HL-60 (cell line): ENCODE measurements at regions not wholly inside any gene's neighbourhood (a gene's known extent, or its start where the extent isn't known, plus 50 kb on each side); places are given as distances from the start of the nearest gene placed in this dataset.

Experiments used
- GABPA ChIP-seq: IDR thresholded peaks from 2 replicates; pipeline ENCODE4 v1.6.1; 2012; ENCODE audit warnings: low read depth
- POLR2AphosphoS5 ChIP-seq: IDR thresholded peaks from 2 replicates; pipeline ENCODE4 v1.6.1; 2012; ENCODE audit warnings: low read depth
- TF ChIP-seq, protein P1 (sequence below): IDR thresholded peaks from one replicate; pipeline ENCODE4 v1.5.1; 2011; ENCODE audit warnings: low read length, control low read depth, inconsistent platforms; ENCODE audit not compliant: insufficient read depth
- TF ChIP-seq, protein P2 (sequence below): IDR thresholded peaks from 2 replicates; pipeline ENCODE4 v1.6.1; 2012; ENCODE audit warnings: low read depth; ENCODE audit not compliant: insufficient replicate concordance

DNA sequence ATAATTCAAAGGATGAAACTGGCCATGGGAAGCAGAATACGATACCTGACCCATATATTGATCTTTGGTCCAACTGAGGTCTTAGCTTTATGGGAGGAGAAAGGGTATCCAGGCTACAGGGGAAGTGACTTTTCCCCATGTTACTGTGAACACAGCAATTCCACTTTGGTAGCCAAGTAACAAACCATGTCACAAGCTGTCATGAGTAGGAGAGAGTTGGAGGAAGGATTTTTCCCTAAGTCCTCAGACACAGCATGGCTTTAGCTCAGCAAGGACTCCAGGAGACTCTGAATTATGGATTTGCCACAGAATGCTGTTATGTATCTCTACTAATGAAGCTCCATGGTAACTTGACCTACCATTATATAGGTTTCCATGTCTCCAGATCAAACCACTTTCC is 56.5 kb upstream of the GNAO1 start:
- TF ChIP-seq, protein P1, sequence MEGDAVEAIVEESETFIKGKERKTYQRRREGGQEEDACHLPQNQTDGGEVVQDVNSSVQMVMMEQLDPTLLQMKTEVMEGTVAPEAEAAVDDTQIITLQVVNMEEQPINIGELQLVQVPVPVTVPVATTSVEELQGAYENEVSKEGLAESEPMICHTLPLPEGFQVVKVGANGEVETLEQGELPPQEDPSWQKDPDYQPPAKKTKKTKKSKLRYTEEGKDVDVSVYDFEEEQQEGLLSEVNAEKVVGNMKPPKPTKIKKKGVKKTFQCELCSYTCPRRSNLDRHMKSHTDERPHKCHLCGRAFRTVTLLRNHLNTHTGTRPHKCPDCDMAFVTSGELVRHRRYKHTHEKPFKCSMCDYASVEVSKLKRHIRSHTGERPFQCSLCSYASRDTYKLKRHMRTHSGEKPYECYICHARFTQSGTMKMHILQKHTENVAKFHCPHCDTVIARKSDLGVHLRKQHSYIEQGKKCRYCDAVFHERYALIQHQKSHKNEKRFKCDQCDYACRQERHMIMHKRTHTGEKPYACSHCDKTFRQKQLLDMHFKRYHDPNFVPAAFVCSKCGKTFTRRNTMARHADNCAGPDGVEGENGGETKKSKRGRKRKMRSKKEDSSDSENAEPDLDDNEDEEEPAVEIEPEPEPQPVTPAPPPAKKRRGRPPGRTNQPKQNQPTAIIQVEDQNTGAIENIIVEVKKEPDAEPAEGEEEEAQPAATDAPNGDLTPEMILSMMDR = no peak
- TF ChIP-seq POLR2AphosphoS5 (no peak), GABPA (no peak)
- TF ChIP-seq, protein P2, sequence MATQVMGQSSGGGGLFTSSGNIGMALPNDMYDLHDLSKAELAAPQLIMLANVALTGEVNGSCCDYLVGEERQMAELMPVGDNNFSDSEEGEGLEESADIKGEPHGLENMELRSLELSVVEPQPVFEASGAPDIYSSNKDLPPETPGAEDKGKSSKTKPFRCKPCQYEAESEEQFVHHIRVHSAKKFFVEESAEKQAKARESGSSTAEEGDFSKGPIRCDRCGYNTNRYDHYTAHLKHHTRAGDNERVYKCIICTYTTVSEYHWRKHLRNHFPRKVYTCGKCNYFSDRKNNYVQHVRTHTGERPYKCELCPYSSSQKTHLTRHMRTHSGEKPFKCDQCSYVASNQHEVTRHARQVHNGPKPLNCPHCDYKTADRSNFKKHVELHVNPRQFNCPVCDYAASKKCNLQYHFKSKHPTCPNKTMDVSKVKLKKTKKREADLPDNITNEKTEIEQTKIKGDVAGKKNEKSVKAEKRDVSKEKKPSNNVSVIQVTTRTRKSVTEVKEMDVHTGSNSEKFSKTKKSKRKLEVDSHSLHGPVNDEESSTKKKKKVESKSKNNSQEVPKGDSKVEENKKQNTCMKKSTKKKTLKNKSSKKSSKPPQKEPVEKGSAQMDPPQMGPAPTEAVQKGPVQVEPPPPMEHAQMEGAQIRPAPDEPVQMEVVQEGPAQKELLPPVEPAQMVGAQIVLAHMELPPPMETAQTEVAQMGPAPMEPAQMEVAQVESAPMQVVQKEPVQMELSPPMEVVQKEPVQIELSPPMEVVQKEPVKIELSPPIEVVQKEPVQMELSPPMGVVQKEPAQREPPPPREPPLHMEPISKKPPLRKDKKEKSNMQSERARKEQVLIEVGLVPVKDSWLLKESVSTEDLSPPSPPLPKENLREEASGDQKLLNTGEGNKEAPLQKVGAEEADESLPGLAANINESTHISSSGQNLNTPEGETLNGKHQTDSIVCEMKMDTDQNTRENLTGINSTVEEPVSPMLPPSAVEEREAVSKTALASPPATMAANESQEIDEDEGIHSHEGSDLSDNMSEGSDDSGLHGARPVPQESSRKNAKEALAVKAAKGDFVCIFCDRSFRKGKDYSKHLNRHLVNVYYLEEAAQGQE = no peak
